ENCODE measurements at regions not wholly inside any gene's neighbourhood (a gene's known extent, or its start where the extent isn't known, plus 50 kb on each side); places are given as distances from the start of the nearest gene placed in this dataset.
A peak's percentile ranks its signal among the peaks of the same experiment; 100 is the strongest.

- Histone ChIP-seq H3K36me3 (no peaks in the 10 kb centered on the region), H3K9me3 (no peaks in the 10 kb centered on the region), H3K4me3 (no peak overlapping the region), H3K27ac (no peak overlapping the region), H3K27me3 (no peaks in the 10 kb centered on the region), H3K4me1 (no peaks in the 10 kb centered on the region)
- TF ChIP-seq POLR2A (IDR thresholded peaks at IDR 0.05) (no peak), CTCF (IDR thresholded peaks at IDR 0.05) (no peak)
- intact Hi-C loops (cut with DNase I; ENCODE audit: low total_unique reads), result no loop called here
- no peak for DNase-seq
These were observed 184.2 kb upstream of the RREB1 start for GRCh38 chr6:6923605-6924004.

- Histone ChIP-seq H3K4me3 (no peak overlapping the region), H3K4me1 (no peaks in the 10 kb centered on the region), H3K9me3 (no peaks in the 10 kb centered on the region), H3K27ac (no peak overlapping the region), H3K36me3 (no peaks in the 10 kb centered on the region), H3K27me3 (no peaks in the 10 kb centered on the region)
- TF ChIP-seq POLR2A (IDR thresholded peaks at IDR 0.05), result no peak
- no peak for TF ChIP-seq CTCF (IDR thresholded peaks at IDR 0.05)
- no peak for DNase-seq
- intact Hi-C loops (cut with DNase I; ENCODE audit: low total_unique reads), result no loop called here
These were observed 183.1 kb upstream of the RREB1 start for GRCh38 chr6:6924708-6925107.

- Histone ChIP-seq H3K27ac (no peak overlapping the region), H3K27me3 (no peaks in the 10 kb centered on the region), H3K9me3 (no peaks in the 10 kb centered on the region), H3K36me3 (no peaks in the 10 kb centered on the region), H3K4me1 (no peaks in the 10 kb centered on the region), H3K4me3 (no peak overlapping the region)
- TF ChIP-seq POLR2A (IDR thresholded peaks at IDR 0.05) (no peak), CTCF (IDR thresholded peaks at IDR 0.05) (no peak)
- intact Hi-C loops (cut with DNase I; ENCODE audit: low total_unique reads), result no loop called here
- DNase-seq, result no peak
These were observed 182.2 kb upstream of the RREB1 start for GRCh38 chr6:6925391-6926164.

GRCh38 chr6:6926856-6927255, 180.9 kb upstream of the RREB1 start:
- H3K27me3 ChIP-seq, result no peaks in the 10 kb centered on the region
- DNase-seq, result no peak
- intact Hi-C loops (cut with DNase I; ENCODE audit: low total_unique reads), result no loop called here
- H3K4me3 ChIP-seq, result no peak overlapping the region
- no peaks in the 10 kb centered on the region for H3K36me3 ChIP-seq
- H3K9me3 ChIP-seq, result no peaks in the 10 kb centered on the region
- H3K27ac ChIP-seq, result no peak overlapping the region
- H3K4me1 ChIP-seq, result no peaks in the 10 kb centered on the region
- TF ChIP-seq CTCF (IDR thresholded peaks at IDR 0.05) (no peak), POLR2A (IDR thresholded peaks at IDR 0.05) (no peak)

- H3K27me3 ChIP-seq, result no peaks in the 10 kb centered on the region
- peak in 1 of 2 donors; percentile 35 for DNase-seq
- no peaks in the 10 kb centered on the region for H3K36me3 ChIP-seq
- intact Hi-C loops (cut with DNase I; ENCODE audit: low total_unique reads), result no loop called here
- H3K27ac ChIP-seq, result no peak overlapping the region
- TF ChIP-seq POLR2A (IDR thresholded peaks at IDR 0.05) (no peak), CTCF (IDR thresholded peaks at IDR 0.05) (no peak)
- no peak overlapping the region for H3K4me3 ChIP-seq
- H3K9me3 ChIP-seq, result no peaks in the 10 kb centered on the region
- no peaks in the 10 kb centered on the region for H3K4me1 ChIP-seq
These were observed 180.0 kb upstream of the RREB1 start for GRCh38 chr6:6927521-6928361.

All from uterus (tissue), 3 donors.